Inflammatory macrophage (primary cell): ENCODE measurements at regions not wholly inside any gene's neighbourhood (a gene's known extent, or its start where the extent isn't known, plus 50 kb on each side); places are given as distances from the start of the nearest gene placed in this dataset.
"Not testable (repeated sequence)": the region's sequence is repeated elsewhere in the genome, so short reads cannot be mapped to it uniquely, and the experiment has no call there.

Source experiments
- DNase-seq, 2 donors: peaks; one replicate each; pipeline ENCODE4 v3.0.0-alpha.2; 2020 to 2022

GRCh38 chr4:81811562-81812293 is 340.0 kb upstream of the RASGEF1B start:
- no peak for DNase-seq

- DNase-seq, result no peak
Observed at GRCh38 chr4:81808011-81808672, 336.4 kb upstream of the RASGEF1B start.

GRCh38 chr4:81807386-81807785 is 335.7 kb upstream of the RASGEF1B start:
- DNase-seq, result no peak

- DNase-seq, result no peak
Observed at GRCh38 chr4:81806485-81806884, 334.8 kb upstream of the RASGEF1B start.

GRCh38 chr4:81804849-81805248 is 333.1 kb upstream of the RASGEF1B start:
- no peak for DNase-seq

- no peak for DNase-seq
Observed at GRCh38 chr4:81802285-81802846, 330.7 kb upstream of the RASGEF1B start.

GRCh38 chr4:81799371-81799770 is 327.7 kb upstream of the RASGEF1B start:
- DNase-seq, result no peak

- no peak for DNase-seq
Observed at GRCh38 chr4:81796790-81797528, 325.3 kb upstream of the RASGEF1B start.

GRCh38 chr4:81792521-81792920 is 320.8 kb upstream of the RASGEF1B start:
- DNase-seq, result no peak

GRCh38 chr4:81790477-81790876 is 318.8 kb upstream of the RASGEF1B start:
- no peak for DNase-seq

- DNase-seq, result no peak
Observed at GRCh38 chr4:81789741-81790399, 318.2 kb upstream of the RASGEF1B start.

GRCh38 chr4:81789158-81789557 is 317.5 kb upstream of the RASGEF1B start:
- no peak for DNase-seq

- no peak for DNase-seq
Observed at GRCh38 chr4:81786766-81787165, 315.1 kb upstream of the RASGEF1B start.

GRCh38 chr4:81786063-81786763 is 314.5 kb upstream of the RASGEF1B start:
- no peak for DNase-seq

GRCh38 chr4:81785338-81785737 is 313.6 kb upstream of the RASGEF1B start:
- DNase-seq, result no peak

- no peak for DNase-seq
Observed at GRCh38 chr4:81783558-81783957, 311.9 kb upstream of the RASGEF1B start.

GRCh38 chr4:81781799-81782198 is 310.1 kb upstream of the RASGEF1B start:
- no peak for DNase-seq

GRCh38 chr4:81777718-81778117 is 306.0 kb upstream of the RASGEF1B start:
- not testable (repeated sequence) for DNase-seq

- no peak for DNase-seq
Observed at GRCh38 chr4:81776794-81777193, 305.1 kb upstream of the RASGEF1B start.

- no peak for DNase-seq
Observed at GRCh38 chr4:81773557-81773956, 301.9 kb upstream of the RASGEF1B start.

- DNase-seq, result no peak
Observed at GRCh38 chr4:81771721-81772120, 300.0 kb upstream of the RASGEF1B start.

GRCh38 chr4:81769244-81769643 is 297.5 kb upstream of the RASGEF1B start:
- no peak for DNase-seq
